Naive thymus-derived CD4-positive, alpha-beta T cell (primary cell): ENCODE measurements at regions not wholly inside any gene's neighbourhood (a gene's known extent, or its start where the extent isn't known, plus 50 kb on each side); places are given as distances from the start of the nearest gene placed in this dataset.

Experiments
- ATAC-seq: fragments of 150-1000 bp; cut with Tn5 transposase; 2 replicates; pipeline ENCODE4 v1.10.0; 2021; ENCODE audit warnings: mild to moderate bottlenecking, moderate library complexity
- CTCF ChIA-PET: fragments of 350-600 bp; sonication (Branson Sonifier 250); formaldehyde crosslinking; loops from one replicate; lab custom pipeline; 2021; ENCODE audit warnings: antibody characterized with exemption; lab: Charles Lee
- POLR2A ChIA-PET: fragments of 350-600 bp; sonication (Branson Sonifier 250); formaldehyde crosslinking; loops from one replicate; lab custom pipeline; 2021; ENCODE audit warnings: antibody characterized with exemption, inconsistent platforms; lab: Charles Lee
- DNase-seq, 9 donors: peaks; one replicate each; pipeline versions ENCODE4 v3.0.0 to v3.0.0-alpha.2; 2020 to 2022; ENCODE audit warnings: mixed read lengths in 1 of 9
- H3K27ac ChIP-seq: one replicate; pipeline ENCODE4 v1.7.0; 2013; ENCODE audit warnings: mild to moderate bottlenecking, low read depth, low read length, moderate library complexity
- H3K27me3 ChIP-seq, 2 donors: one replicate each; pipeline ENCODE4 v1.7.0; 2013; ENCODE audit warnings: low read length in 2 of 2, mild to moderate bottlenecking in 2 of 2, moderate library complexity in 2 of 2; ENCODE audit not compliant: control insufficient read depth in 2 of 2, insufficient read depth in 2 of 2
- H3K36me3 ChIP-seq, 3 experiments: 1 replicate in 2 of 3; 2 replicates in 1 of 3; pipeline ENCODE4 v1.7.0; 2013; ENCODE audit warnings: low read length in 3 of 3, mild to moderate bottlenecking in 3 of 3, moderate library complexity in 1 of 3; ENCODE audit not compliant: insufficient read depth in 3 of 3, control insufficient read depth in 2 of 3
- H3K4me1 ChIP-seq, 2 donors: one replicate each; pipeline ENCODE4 v1.7.0; 2013; ENCODE audit warnings: low read length in 2 of 2, mild to moderate bottlenecking in 2 of 2, moderate library complexity in 1 of 2; ENCODE audit not compliant: control insufficient read depth in 2 of 2, insufficient read depth in 2 of 2
- H3K4me3 ChIP-seq: 2 replicates; pipeline ENCODE4 v1.7.0; 2013; ENCODE audit warnings: mild to moderate bottlenecking, low read length
- H3K9me3 ChIP-seq, 3 experiments: 1 replicate in 2 of 3; 2 replicates in 1 of 3; pipeline ENCODE4 v1.7.0; 2013; ENCODE audit warnings: low read length in 3 of 3; ENCODE audit not compliant: control insufficient read depth in 2 of 3
- H3K27ac Mint-ChIP-seq, 9 donors: one replicate each; pipeline ENCODE4 v1.8.0; 2020 to 2022; ENCODE audit warnings: mixed read lengths in 9 of 9, mild to moderate bottlenecking in 8 of 9, moderate library complexity in 5 of 9, inconsistent platforms in 2 of 9
- H3K27me3 Mint-ChIP-seq, 5 donors: one replicate each; pipeline ENCODE4 v1.8.0; 2021 to 2022; ENCODE audit warnings: mixed read lengths in 5 of 5, mild to moderate bottlenecking in 1 of 5
- H3K36me3 Mint-ChIP-seq, 5 donors: one replicate each; pipeline ENCODE4 v1.8.0; 2020 to 2022; ENCODE audit warnings: mixed read lengths in 5 of 5, mild to moderate bottlenecking in 3 of 5, inconsistent platforms in 1 of 5
- H3K4me1 Mint-ChIP-seq, 7 donors: one replicate each; pipeline ENCODE4 v1.8.0; 2020 to 2022; ENCODE audit warnings: mixed read lengths in 7 of 7, mild to moderate bottlenecking in 3 of 7, inconsistent platforms in 1 of 7
- H3K4me3 Mint-ChIP-seq, 10 donors: one replicate each; pipeline ENCODE4 v1.8.0; 2020 to 2022; ENCODE audit warnings: mild to moderate bottlenecking in 10 of 10, mixed read lengths in 10 of 10, moderate library complexity in 6 of 10, inconsistent platforms in 2 of 10
- H3K9me3 Mint-ChIP-seq, 11 donors: one replicate each; pipeline ENCODE4 v1.8.0; 2020 to 2022; ENCODE audit warnings: mixed read lengths in 11 of 11, mild to moderate bottlenecking in 4 of 11, inconsistent platforms in 1 of 11, moderate library complexity in 1 of 11
- intact Hi-C, 2 donors: fragments of 100-400 bp; cut with micrococcal nuclease; formaldehyde crosslinking; loops; one replicate each; pipeline ENCODE4 v1.15.1; 2023

GRCh38 chr12:77741974-77742517 is 88.6 kb upstream of the NAV3 start:
- no peak for DNase-seq
- no peaks in the 10 kb centered on the region for H3K9me3 ChIP-seq
- ATAC-seq: no peak
- Mint-ChIP-seq H3K4me1 (peaks cover 0 to 3% (median 0%) of the 10 kb centered on the region in 7 donors), H3K36me3 (peaks cover 0 to 4% (median 0%) of the 10 kb centered on the region in 5 donors), H3K4me3 (no peak overlapping the region), H3K9me3 (peaks cover 0 to 37% (median 5%) of the 10 kb centered on the region in 11 donors), H3K27ac (no peak overlapping the region), H3K27me3 (no peaks in the 10 kb centered on the region)
- H3K4me1 ChIP-seq: no peaks in the 10 kb centered on the region
- H3K4me3 ChIP-seq: no peak overlapping the region
- H3K27me3 ChIP-seq: no peaks in the 10 kb centered on the region
- no peak overlapping the region for H3K27ac ChIP-seq
- POLR2A ChIA-PET: no interaction called here
- no peaks in the 10 kb centered on the region for H3K36me3 ChIP-seq
- intact Hi-C loops: no loop called here
- CTCF ChIA-PET: no interaction called here

GRCh38 chr12:77736219-77736965 is 94.3 kb upstream of the NAV3 start:
- ChIA-PET CTCF (no interaction called here), POLR2A (no interaction called here)
- H3K4me3 ChIP-seq: no peak overlapping the region
- H3K4me1 ChIP-seq: no peaks in the 10 kb centered on the region
- intact Hi-C loops: no loop called here
- no peak overlapping the region for H3K27ac ChIP-seq
- DNase-seq (no peak), ATAC-seq (no peak)
- Mint-ChIP-seq H3K9me3 (peaks cover 0 to 11% (median 5%) of the 10 kb centered on the region in 11 donors), H3K36me3 (no peaks in the 10 kb centered on the region), H3K27me3 (no peaks in the 10 kb centered on the region), H3K27ac (no peak overlapping the region), H3K4me3 (no peak overlapping the region), H3K4me1 (no peaks in the 10 kb centered on the region)
- no peaks in the 10 kb centered on the region for H3K36me3 ChIP-seq
- no peaks in the 10 kb centered on the region for H3K27me3 ChIP-seq
- H3K9me3 ChIP-seq: no peaks in the 10 kb centered on the region

- POLR2A ChIA-PET: no interaction called here
- no peak overlapping the region for H3K4me3 Mint-ChIP-seq
Measured at GRCh38 chr12:77734214-77734883, 96.3 kb upstream of the NAV3 start.

GRCh38 chr12:77728018-77728417 is 102.7 kb upstream of the NAV3 start:
- no peak for ATAC-seq
- Histone ChIP-seq H3K27me3 (no peaks in the 10 kb centered on the region), H3K9me3 (no peaks in the 10 kb centered on the region), H3K4me3 (no peak overlapping the region), H3K4me1 (no peaks in the 10 kb centered on the region), H3K27ac (no peak overlapping the region), H3K36me3 (no peaks in the 10 kb centered on the region)
- Mint-ChIP-seq H3K4me3 (no peak overlapping the region), H3K9me3 (peaks cover 0 to 11% (median 0%) of the 10 kb centered on the region in 11 donors), H3K4me1 (no peaks in the 10 kb centered on the region), H3K36me3 (no peaks in the 10 kb centered on the region), H3K27me3 (no peaks in the 10 kb centered on the region), H3K27ac (no peak overlapping the region)
- intact Hi-C loops: no loop called here
- CTCF ChIA-PET: no interaction called here
- POLR2A ChIA-PET: no interaction called here
- DNase-seq: no peak

More at GRCh38 chr12:77734214-77734883, 96.3 kb upstream of the NAV3 start:
- CTCF ChIA-PET: no interaction called here
- H3K9me3 ChIP-seq: no peaks in the 10 kb centered on the region
- Mint-ChIP-seq H3K36me3 (no peaks in the 10 kb centered on the region), H3K27me3 (no peaks in the 10 kb centered on the region), H3K27ac (no peak overlapping the region), H3K9me3 (peaks cover 0 to 7% (median 4%) of the 10 kb centered on the region in 11 donors), H3K4me1 (no peaks in the 10 kb centered on the region)
- no peaks in the 10 kb centered on the region for H3K27me3 ChIP-seq
- no peaks in the 10 kb centered on the region for H3K4me1 ChIP-seq
- DNase-seq (no peak), ATAC-seq (no peak)
- intact Hi-C loops: no loop called here
- no peak overlapping the region for H3K27ac ChIP-seq
- H3K4me3 ChIP-seq: no peak overlapping the region
- H3K36me3 ChIP-seq: no peaks in the 10 kb centered on the region

- no peak overlapping the region for H3K27ac Mint-ChIP-seq
Measured at GRCh38 chr12:77727442-77728001, 103.2 kb upstream of the NAV3 start.

GRCh38 chr12:77725611-77726010 is 105.1 kb upstream of the NAV3 start:
- no peak overlapping the region for H3K4me3 Mint-ChIP-seq
- Histone ChIP-seq H3K27me3 (no peaks in the 10 kb centered on the region), H3K27ac (no peak overlapping the region), H3K4me3 (no peak overlapping the region), H3K9me3 (no peaks in the 10 kb centered on the region), H3K36me3 (no peaks in the 10 kb centered on the region), H3K4me1 (no peaks in the 10 kb centered on the region)
- ChIA-PET CTCF (no interaction called here), POLR2A (no interaction called here)
- no peaks in the 10 kb centered on the region for H3K27me3 Mint-ChIP-seq
- intact Hi-C loops: no loop called here
- H3K27ac Mint-ChIP-seq: no peak overlapping the region
- H3K36me3 Mint-ChIP-seq: no peaks in the 10 kb centered on the region
- no peak for ATAC-seq
- H3K9me3 Mint-ChIP-seq: peaks cover 0 to 11% (median 0%) of the 10 kb centered on the region in 11 donors
- no peak for DNase-seq
- no peaks in the 10 kb centered on the region for H3K4me1 Mint-ChIP-seq

More at GRCh38 chr12:77727442-77728001, 103.2 kb upstream of the NAV3 start:
- H3K36me3 Mint-ChIP-seq: no peaks in the 10 kb centered on the region
- H3K4me3 ChIP-seq: no peak overlapping the region
- peaks cover 0 to 11% (median 0%) of the 10 kb centered on the region in 11 donors for H3K9me3 Mint-ChIP-seq
- no peaks in the 10 kb centered on the region for H3K27me3 ChIP-seq
- H3K36me3 ChIP-seq: no peaks in the 10 kb centered on the region
- no peaks in the 10 kb centered on the region for H3K9me3 ChIP-seq
- DNase-seq: no peak
- no peaks in the 10 kb centered on the region for H3K4me1 ChIP-seq
- intact Hi-C loops: no loop called here
- H3K27ac ChIP-seq: no peak overlapping the region
- POLR2A ChIA-PET: no interaction called here
- H3K4me3 Mint-ChIP-seq: no peak overlapping the region
- ATAC-seq: no peak
- no peaks in the 10 kb centered on the region for H3K27me3 Mint-ChIP-seq
- no peaks in the 10 kb centered on the region for H3K4me1 Mint-ChIP-seq
- CTCF ChIA-PET: no interaction called here
